ENCODE measurements at regions not wholly inside any gene's neighbourhood (a gene's known extent, or its start where the extent isn't known, plus 50 kb on each side); places are given as distances from the start of the nearest gene placed in this dataset.
"Not testable (repeated sequence)": the region's sequence is repeated elsewhere in the genome, so short reads cannot be mapped to it uniquely, and the experiment has no call there.

GRCh38 chr2:242029422-242030225 lies 160.1 kb downstream of the RTP5 start:
- no peak for DNase-seq (ENCODE audit: low read depth)

- DNase-seq (ENCODE audit: low read depth): no peak
These were observed 160.7 kb downstream of the RTP5 start for GRCh38 chr2:242030226-242030575.

GRCh38 chr2:242030858-242031257 lies 161.3 kb downstream of the RTP5 start:
- DNase-seq (ENCODE audit: low read depth): no peak

DNA sequence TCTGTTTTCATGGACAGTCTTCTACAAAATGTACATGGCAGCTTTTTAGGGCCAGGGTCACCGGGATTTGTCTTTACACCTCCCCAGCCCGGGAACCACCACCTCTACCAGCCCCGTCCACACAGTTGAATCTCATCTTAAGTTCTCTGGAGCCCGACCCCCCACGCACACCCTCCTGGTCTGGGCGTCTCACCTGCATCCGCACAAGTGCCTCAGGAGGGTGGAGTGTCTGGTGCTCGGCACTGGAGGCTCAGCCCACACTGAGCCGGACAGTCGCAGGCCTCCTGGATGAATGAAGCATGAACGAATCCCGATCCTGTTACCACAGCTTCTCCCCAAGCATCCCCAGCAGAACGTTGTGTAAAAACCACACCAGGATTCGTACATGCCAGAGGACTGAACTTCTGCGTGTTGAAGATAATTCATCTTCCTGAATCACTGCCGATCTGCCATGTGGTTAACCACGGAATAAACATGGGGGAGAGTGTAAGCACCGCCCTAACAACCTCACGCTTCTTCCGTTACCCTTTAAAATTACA lies 162.0 kb downstream of the RTP5 start:
- DNase-seq (ENCODE audit: low read depth): peak; percentile 28

DNA sequence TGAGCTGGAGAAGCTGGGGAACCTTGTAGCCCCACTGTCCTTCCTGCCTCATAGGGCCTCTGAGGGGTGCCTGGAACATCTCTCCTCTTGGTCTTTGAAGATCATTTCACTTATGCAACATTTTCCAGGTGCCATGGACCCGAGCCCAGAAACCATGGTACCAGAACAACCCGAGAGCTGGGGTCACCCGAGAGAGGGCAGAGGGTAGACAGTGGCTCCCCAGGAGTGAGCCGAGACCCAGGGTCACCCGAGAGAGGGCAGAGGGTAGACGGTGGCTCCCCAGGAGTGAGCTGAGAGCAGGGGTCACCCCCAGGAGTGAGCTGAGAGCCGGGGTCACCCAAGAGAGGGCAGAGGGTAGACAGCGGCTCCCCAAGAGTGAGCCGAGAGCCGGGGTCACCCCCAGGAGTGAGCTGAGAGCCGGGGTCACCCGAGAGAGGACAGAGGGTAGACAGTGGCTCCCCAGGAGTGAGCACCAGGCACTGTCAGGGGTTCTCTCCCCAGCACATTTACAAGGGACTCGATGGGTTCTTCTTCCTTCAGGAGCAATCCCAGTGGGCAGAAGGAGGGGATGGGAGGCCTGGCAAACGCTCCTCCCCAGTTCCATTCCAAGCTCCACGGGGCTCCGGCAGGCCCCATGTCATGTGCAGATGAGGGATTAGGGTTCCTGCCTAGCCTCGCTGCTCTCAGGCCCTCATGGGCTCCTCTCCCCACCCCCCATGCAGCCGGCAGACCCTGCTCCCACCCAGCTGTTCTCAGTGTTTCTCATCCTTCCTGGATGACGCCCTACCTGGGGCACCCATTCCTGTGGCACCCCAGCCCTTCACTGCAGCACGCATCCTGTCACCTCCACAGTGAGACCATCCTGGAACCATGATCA lies 163.5 kb downstream of the RTP5 start:
- DNase-seq (ENCODE audit: low read depth): no peak

- no peak for DNase-seq (ENCODE audit: low read depth)
These were observed 164.6 kb downstream of the RTP5 start for GRCh38 chr2:242034138-242034537.

GRCh38 chr2:242034996-242035814 lies 165.7 kb downstream of the RTP5 start:
- DNase-seq (ENCODE audit: low read depth): no peak

- no peak for DNase-seq (ENCODE audit: low read depth)
These were observed 166.5 kb downstream of the RTP5 start for GRCh38 chr2:242035858-242036652.

DNA sequence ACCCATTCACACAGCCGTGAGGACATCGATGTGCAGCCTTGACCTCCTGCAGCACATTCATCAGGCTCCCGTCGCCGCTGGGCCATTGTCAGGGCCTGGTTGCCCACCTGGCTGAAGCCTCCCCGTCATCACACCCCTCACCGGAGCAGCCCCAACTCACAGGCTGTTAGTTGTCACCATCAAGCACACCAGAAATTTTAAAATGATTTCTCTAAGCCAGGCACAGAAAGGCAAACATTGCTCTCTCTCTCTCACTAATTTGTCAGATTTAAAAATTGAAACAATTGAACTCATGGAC lies 167.1 kb downstream of the RTP5 start:
- no peak for DNase-seq (ENCODE audit: low read depth)

DNA sequence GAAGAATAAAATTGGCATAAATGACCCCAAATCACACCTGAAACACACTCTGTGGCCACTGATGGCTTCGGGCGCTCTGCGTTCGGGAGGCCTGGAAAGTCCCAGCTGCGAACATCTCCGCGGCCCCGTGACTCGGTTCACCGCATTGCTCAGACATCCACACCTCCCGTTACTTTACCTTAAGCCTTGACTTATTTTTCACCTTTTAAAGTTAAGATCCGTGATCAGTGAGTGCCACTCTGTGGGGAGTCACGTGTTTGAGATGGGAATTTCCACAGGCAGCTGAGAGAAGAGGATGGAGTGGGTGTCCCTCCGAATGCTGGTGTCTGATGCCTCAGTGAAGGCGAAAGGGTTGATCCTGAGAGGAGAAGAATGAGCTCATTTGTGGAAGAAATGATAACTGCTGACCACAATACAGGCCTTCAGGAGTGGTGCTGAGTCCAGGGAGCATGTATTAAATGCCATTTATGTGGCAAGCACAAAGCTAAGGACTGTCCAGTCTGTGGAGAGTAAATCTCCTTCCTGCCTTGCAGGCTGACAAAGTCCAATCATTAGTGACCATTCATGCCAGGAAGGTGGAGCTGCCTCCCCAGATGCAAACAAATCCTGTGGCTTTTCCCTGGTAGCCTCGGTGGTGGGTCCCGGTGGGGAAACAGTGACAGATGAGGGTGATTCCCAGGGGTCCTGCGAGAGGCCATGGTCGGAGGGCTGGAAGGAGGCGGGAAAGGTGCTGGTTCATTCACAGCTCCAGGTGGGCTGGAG lies 168.8 kb downstream of the RTP5 start:
- DNase-seq (ENCODE audit: low read depth): no peak

DNA sequence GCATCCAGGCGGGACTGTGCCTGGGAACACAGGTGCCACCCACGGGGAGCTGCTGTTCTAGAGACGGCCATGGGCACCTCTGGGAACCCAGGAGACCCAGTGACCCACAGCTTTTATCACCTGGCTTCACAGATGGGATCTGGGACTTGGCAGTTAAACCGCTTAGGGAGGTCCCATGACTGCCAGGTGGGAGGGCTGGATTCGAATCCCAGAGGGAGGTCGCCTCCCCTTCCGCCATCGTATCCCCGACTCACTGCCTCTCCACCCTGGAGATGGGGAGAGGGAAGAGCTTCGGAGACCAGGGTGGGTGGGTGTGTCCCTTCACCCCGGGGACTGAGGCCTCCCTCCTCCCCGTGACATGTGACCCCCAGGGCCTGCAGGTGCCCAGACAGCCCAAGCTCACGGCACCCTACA lies 169.4 kb downstream of the RTP5 start:
- DNase-seq (ENCODE audit: low read depth): no peak

- no peak for DNase-seq (ENCODE audit: low read depth)
These were observed 170.8 kb downstream of the RTP5 start for GRCh38 chr2:242040303-242040655.

DNA sequence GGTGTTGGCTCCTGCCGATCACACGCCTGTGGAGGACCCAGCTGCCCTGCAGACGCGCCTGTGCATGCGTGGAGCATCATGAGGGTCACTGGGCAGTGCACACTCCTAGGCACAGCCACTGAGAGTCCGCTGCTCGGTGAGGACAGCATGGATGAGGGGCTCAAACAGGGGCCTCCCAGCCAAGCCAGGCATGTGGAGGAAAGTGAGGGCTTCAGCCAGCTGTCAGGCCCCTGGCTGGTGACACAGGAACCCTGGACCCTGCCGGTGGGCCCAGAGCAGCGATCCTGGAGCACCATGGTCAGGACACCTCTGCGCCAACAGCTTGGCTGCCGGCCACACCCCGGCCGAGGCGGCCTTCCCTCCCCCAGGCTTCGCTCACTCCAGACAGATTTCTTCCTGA lies 171.2 kb downstream of the RTP5 start:
- no peak for DNase-seq (ENCODE audit: low read depth)

DNA sequence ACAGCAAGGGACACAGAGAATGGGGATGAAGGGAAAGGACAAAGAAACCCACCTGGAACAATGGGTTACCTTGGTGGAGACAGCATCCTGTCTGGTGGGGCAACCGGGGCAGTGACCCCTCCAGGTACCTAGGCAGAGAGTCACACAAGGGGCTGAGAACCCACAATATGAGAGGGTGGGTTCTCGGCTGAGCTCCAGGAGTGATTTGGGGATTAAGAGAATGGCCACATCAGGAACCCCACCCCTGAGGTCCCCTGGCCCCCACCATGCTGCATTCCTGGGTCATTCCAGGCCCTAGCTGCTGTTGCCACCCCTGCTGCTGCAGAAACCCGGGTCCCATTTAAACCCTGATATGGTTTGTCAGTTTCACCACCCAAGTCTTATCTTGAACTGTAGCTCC lies 172.3 kb downstream of the RTP5 start:
- DNase-seq (ENCODE audit: low read depth): no peak

DNA sequence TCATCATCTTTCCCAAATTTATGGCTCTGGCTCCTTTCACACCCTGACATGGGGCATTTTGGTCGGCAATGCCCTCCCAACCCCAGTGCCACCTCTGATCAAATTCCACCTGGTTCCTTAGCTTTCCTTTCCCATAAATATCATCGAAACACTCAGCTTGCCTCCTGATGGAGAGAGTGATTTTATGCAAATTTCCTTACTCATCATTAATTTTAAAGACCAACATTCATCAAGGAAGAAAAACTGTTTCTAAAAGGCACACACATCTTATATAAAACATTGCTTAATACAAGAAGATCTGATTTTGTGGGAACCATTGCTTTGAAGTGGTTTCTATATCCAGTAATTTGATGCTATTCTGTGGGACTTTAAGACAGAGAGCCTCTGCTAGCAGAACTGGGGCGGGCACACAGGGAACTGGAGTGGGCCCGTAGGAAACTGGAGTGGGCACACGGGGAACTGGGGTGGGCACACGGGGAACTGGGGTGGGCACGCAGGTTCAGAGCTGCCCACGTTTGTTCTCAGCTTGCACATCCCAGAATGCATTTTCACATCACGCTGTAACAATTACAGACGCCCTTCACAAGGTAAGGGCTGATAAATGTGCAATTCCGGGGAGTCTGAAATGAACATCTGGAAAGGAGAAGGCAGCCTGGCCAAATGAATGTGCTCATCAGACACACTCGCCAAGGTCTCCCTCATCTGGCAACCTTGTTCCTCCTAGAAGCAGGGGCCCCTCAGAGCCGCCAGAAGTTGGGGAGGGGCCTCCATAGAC lies 174.2 kb downstream of the RTP5 start:
- DNase-seq (ENCODE audit: low read depth): no peak

DNA sequence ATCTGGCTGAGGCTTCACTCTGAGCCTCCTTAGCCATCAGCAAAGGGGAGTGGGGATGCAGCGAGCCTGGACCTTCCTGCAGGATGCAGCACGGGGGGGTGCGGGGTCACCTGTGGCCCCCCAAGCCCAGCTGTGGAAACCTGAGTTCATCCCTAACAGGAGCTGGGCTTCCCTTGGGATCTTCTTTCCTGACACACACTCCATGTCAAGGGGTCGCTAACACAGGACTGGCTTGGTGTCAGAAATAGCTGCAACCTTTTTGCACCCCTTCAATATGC lies 174.7 kb downstream of the RTP5 start:
- DNase-seq (ENCODE audit: low read depth): no peak

DNA sequence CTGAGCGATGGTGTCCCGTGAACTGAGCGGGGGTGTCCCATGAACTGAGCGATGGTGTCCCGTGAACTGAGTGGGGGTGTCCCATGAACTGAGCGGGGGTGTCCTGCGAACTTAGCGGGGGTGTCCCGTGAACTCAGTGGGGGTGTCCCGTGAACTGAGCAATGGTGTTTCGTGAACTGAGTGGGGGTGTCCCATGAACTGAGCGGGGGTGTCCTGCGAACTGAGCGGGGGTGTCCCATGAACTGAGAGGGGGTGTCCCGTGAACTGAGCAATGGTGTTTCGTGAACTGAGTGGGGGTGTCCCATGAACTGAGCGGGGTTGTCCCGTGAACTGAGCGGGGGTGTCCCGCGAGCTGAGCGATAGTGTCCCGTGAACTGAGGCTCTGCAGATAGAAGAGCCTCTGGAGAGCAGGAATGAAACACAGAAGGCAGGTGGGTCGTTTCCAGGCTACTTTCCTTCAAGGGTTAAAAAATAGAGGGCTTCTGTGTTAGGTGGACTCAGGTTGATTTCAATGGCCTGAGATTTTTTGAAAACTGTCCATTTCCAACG lies 176.1 kb downstream of the RTP5 start:
- DNase-seq (ENCODE audit: low read depth): not testable (repeated sequence)

GRCh38 chr2:242046206-242046826 lies 176.8 kb downstream of the RTP5 start:
- DNase-seq (ENCODE audit: low read depth): no peak

DNA sequence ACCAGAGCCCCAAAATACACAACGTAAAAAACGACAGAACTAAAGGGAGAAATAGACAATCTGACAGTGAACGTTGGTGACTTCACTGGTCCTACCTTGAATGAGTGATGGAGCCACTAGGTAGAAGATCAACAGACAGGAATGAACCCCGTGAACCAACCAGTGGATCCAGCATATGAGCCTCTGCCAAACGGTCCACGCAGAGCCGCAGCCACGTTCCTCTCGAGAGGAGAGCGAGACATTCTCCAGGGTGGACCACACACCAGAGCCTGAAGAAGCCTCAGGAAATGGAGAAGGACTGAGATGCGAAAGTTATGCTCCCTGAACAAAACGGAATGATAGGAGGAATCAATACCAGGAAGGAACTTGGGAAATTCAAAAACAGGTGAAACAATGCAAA lies 178.4 kb downstream of the RTP5 start:
- DNase-seq (ENCODE audit: low read depth): no peak

- DNase-seq (ENCODE audit: low read depth): no peak
These were observed 178.9 kb downstream of the RTP5 start for GRCh38 chr2:242048479-242048878.
